IMR-90 (cell line): ENCODE measurements at regions not wholly inside any gene's neighbourhood (a gene's known extent, or its start where the extent isn't known, plus 50 kb on each side); places are given as distances from the start of the nearest gene placed in this dataset.

Experiments used
- POLR2A ChIP-seq: IDR thresholded peaks from 2 replicates; pipeline ENCODE4 v1.6.1; 2012; ENCODE audit warnings: mild to moderate bottlenecking, low read depth, low read length
- TF ChIP-seq, protein P1 (sequence below): conservative IDR thresholded peaks from 2 replicates; pipeline ENCODE4 v1.5.1; 2012; ENCODE audit warnings: mild to moderate bottlenecking, low read depth, low read length, improper control_type of control experiment
- TF ChIP-seq, protein P2 (sequence below): fragments of 150-350 bp; IDR thresholded peaks from 2 replicates; pipeline ENCODE4 v1.6.1; 2017; ENCODE audit warnings: mild to moderate bottlenecking, antibody characterized with exemption, low read length, low read depth

DNA sequence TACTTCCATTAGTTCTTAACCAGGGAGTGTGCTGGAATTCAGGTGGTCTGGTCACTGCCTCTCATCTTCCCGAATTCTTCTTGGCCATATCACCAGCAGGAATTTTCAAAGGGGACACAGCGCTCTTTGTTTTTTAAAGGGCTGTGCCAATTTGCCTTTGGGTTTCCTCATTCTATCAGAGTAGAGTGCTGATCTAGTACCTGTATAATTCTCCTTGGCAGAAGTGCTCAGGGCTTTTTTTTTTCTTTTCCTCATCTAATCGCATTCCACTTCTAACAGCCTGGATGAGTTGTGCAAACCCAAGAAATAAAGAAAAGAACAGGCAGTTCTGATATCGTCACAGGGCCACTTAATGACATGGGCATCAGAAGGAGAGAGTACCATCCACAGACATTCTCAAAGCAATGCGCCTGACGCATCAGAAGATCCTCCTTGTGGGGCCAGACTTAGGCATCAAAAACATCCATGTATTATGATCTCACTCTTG lies 121.0 kb downstream of the ASB7 start:
- TF ChIP-seq, protein P1, sequence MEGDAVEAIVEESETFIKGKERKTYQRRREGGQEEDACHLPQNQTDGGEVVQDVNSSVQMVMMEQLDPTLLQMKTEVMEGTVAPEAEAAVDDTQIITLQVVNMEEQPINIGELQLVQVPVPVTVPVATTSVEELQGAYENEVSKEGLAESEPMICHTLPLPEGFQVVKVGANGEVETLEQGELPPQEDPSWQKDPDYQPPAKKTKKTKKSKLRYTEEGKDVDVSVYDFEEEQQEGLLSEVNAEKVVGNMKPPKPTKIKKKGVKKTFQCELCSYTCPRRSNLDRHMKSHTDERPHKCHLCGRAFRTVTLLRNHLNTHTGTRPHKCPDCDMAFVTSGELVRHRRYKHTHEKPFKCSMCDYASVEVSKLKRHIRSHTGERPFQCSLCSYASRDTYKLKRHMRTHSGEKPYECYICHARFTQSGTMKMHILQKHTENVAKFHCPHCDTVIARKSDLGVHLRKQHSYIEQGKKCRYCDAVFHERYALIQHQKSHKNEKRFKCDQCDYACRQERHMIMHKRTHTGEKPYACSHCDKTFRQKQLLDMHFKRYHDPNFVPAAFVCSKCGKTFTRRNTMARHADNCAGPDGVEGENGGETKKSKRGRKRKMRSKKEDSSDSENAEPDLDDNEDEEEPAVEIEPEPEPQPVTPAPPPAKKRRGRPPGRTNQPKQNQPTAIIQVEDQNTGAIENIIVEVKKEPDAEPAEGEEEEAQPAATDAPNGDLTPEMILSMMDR, result no peak
- TF ChIP-seq, protein P2, sequence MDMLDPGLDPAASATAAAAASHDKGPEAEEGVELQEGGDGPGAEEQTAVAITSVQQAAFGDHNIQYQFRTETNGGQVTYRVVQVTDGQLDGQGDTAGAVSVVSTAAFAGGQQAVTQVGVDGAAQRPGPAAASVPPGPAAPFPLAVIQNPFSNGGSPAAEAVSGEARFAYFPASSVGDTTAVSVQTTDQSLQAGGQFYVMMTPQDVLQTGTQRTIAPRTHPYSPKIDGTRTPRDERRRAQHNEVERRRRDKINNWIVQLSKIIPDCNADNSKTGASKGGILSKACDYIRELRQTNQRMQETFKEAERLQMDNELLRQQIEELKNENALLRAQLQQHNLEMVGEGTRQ, result no peak
- TF ChIP-seq POLR2A, result no peak
